Chondrocyte (in vitro differentiated cells): ENCODE measurements at regions not wholly inside any gene's neighbourhood (a gene's known extent, or its start where the extent isn't known, plus 50 kb on each side); places are given as distances from the start of the nearest gene placed in this dataset.

Experiments
- DNase-seq: peaks from one replicate; pipeline ENCODE4 v3.0.0; 2021; ENCODE audit warnings: mixed read lengths, low spot score
- H3K27ac Mint-ChIP-seq: one replicate; pipeline ENCODE4 v1.8.0; 2021; ENCODE audit warnings: mild to moderate bottlenecking, moderate library complexity, mixed read lengths; ENCODE audit not compliant: unreplicated experiment
- H3K27me3 Mint-ChIP-seq: 2 replicates; pipeline ENCODE4 v1.8.0; 2021; ENCODE audit warnings: low read depth, mixed read lengths
- H3K36me3 Mint-ChIP-seq: 2 replicates; pipeline ENCODE4 v1.8.0; 2021; ENCODE audit warnings: low read depth, mixed read lengths
- H3K4me1 Mint-ChIP-seq: 2 replicates; pipeline ENCODE4 v1.8.0; 2021; ENCODE audit warnings: low read depth, mild to moderate bottlenecking, mixed read lengths
- H3K4me3 Mint-ChIP-seq: one replicate; pipeline ENCODE4 v1.8.0; 2021; ENCODE audit warnings: mild to moderate bottlenecking, moderate library complexity, mixed read lengths; ENCODE audit not compliant: unreplicated experiment
- H3K9me3 Mint-ChIP-seq: 2 replicates; pipeline ENCODE4 v1.8.0; 2021; ENCODE audit warnings: low read depth, mixed read lengths
- TF ChIP-seq, protein P1 (sequence below): fragments of 200-600 bp; sonication (generic); IDR thresholded peaks from 2 replicates; pipeline ENCODE4 v1.5.0; 2021; ENCODE audit warnings: antibody characterized with exemption, mild to moderate bottlenecking, moderate library complexity

DNA sequence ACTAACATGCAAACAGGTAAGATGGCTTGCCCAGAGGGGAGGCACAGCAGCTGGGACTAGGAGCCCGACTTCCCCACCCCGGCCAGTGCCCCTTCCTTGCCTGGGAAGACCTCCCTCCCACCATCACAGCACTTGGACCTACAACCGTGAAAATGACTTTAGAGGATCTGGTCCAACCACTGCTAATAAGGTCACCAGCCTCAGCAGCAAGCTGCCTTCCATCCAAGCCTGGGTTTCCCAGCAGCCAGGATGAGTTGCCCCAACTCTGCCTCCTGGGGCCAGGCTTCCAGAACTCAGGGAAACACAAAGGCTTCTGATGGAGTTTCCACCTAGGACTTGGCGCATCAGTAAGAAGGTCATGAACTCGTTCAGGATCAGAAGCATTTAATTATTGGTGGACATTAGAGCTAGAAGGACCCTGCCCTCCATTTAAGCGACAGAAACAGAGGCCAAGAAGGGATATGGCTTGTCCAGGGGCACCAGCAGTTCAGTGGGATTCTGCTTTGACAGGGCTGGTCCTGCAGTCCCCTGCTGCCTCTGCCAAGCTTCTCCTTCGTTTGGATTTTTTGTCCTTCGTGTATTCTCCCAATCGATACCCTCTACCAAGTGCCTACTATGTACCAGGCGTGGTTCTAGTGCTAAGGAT is 403.0 kb upstream of the ID2 start:
- Mint-ChIP-seq H3K4me1 (no peaks in the 10 kb centered on the region), H3K4me3 (no peak overlapping the region), H3K36me3 (no peaks in the 10 kb centered on the region), H3K27me3 (peaks cover 21% of the 10 kb centered on the region), H3K9me3 (peaks cover 1% of the 10 kb centered on the region), H3K27ac (no peak overlapping the region)
- no peak for DNase-seq
- TF ChIP-seq, protein P1, sequence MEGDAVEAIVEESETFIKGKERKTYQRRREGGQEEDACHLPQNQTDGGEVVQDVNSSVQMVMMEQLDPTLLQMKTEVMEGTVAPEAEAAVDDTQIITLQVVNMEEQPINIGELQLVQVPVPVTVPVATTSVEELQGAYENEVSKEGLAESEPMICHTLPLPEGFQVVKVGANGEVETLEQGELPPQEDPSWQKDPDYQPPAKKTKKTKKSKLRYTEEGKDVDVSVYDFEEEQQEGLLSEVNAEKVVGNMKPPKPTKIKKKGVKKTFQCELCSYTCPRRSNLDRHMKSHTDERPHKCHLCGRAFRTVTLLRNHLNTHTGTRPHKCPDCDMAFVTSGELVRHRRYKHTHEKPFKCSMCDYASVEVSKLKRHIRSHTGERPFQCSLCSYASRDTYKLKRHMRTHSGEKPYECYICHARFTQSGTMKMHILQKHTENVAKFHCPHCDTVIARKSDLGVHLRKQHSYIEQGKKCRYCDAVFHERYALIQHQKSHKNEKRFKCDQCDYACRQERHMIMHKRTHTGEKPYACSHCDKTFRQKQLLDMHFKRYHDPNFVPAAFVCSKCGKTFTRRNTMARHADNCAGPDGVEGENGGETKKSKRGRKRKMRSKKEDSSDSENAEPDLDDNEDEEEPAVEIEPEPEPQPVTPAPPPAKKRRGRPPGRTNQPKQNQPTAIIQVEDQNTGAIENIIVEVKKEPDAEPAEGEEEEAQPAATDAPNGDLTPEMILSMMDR = no peak

DNA sequence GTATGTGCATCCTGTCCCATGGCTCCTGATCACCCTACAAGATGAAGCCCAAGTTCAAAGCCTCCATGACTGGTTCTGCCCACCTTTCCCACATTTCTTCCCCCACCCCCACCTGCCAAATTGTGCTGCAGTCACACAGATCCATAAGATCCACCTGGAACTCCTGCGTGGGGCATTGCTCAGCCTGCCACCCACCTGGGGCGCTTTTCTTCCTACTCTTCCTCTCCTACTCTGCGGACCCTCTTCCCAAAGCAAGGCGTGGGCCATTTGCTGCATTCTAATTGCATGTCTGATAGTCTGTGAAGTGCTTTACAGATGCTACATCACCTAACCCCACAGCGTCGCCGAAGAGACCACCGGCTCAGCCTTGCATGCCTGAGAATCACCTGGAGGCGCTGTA is 402.4 kb upstream of the ID2 start:
- TF ChIP-seq, protein P1 = no peak
- DNase-seq = no peak
- Mint-ChIP-seq H3K4me1 (no peaks in the 10 kb centered on the region), H3K9me3 (no peaks in the 10 kb centered on the region), H3K4me3 (no peak overlapping the region), H3K27ac (no peak overlapping the region), H3K27me3 (peaks cover 17% of the 10 kb centered on the region), H3K36me3 (no peaks in the 10 kb centered on the region)

DNA sequence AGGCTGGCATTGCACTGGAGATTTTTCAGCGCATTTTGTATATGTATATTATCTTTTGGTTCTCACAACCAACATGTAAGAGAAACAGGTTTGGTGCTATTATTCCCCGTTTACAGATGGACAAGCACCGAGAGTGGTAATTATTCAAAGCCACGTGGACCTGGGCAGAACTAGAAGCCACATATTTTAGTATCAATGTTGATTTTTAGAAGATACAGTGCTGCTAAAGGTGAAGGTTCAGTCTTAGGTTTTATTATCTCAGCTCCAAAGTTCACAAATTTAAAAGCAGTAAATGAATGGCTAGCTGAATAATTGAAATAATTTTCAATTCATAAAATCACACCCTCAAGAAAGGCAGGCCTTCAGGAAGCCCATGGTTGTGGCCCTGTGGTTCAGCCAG is 400.6 kb upstream of the ID2 start:
- H3K4me1 Mint-ChIP-seq = no peaks in the 10 kb centered on the region
- no peak overlapping the region for H3K27ac Mint-ChIP-seq
- TF ChIP-seq, protein P1 = no peak
- DNase-seq = no peak
- no peak overlapping the region for H3K4me3 Mint-ChIP-seq
- H3K9me3 Mint-ChIP-seq = no peaks in the 10 kb centered on the region
- no peaks in the 10 kb centered on the region for H3K36me3 Mint-ChIP-seq
- H3K27me3 Mint-ChIP-seq = peaks cover 17% of the 10 kb centered on the region

DNA sequence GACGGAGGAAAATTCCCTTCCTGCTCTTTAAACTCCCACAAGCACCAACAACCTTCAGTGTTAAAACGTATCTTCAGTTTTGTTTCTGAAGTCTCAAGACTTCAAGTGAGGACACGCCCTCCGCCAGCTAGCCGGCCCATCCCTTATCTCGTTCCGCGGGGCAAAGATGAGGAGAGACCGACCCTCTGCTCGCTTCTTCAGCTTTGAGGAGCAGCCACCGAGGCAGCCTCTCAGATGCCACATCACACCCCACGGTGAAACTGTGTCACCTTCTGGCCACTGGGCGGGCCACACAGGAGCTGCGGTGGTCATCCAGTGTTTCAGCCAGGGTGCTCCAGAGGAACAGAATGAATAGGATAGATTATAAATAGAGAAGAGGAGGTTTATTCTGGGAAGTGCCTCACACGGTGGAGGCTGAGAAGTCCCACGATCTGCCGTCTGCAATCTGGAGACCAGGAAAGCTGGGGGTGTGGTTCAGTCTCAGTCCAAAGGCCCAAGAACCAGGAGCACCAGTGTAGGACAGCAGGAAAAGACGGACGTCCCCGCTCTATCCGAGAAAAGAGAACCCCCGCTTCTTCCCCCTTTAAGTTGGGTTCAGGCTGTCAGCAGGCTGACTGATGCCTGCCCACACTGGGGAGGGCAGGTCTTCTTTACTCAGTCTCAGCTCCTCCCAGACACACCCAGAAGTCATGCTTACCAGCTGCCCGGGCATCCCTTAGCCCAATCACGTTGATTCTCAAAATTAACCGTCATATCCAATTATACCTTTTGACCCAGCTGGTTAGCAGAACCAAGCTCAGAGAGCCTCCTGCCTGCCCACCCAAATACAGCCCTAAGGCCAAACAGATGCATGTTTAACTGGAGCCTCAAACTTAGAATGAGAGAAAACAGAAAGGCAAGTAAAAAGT is 399.7 kb upstream of the ID2 start:
- TF ChIP-seq, protein P1 = no peak
- H3K4me3 Mint-ChIP-seq = no peak overlapping the region
- no peaks in the 10 kb centered on the region for H3K4me1 Mint-ChIP-seq
- H3K27ac Mint-ChIP-seq = no peak overlapping the region
- H3K27me3 Mint-ChIP-seq = peaks cover 16% of the 10 kb centered on the region
- DNase-seq = no peak
- no peaks in the 10 kb centered on the region for H3K9me3 Mint-ChIP-seq
- H3K36me3 Mint-ChIP-seq = no peaks in the 10 kb centered on the region

DNA sequence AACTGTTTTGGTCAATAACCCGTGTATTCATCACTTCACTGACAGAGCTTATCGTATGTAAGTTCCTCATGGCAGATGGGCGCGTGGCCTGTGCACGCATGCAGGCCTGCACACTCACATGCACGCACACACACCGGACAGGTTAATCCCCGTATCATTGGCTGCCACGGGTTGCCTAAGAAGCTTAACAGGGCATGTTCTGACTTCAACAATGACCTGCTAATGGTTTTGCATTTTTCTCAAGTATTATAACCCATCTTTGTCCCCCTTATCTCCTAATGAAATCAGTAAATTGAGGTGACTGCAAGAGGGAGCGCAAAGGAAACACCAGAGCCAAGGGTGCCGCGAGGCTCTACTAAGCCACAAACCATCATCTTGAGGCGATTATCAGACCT is 399.0 kb upstream of the ID2 start:
- no peak overlapping the region for H3K4me3 Mint-ChIP-seq
- no peaks in the 10 kb centered on the region for H3K4me1 Mint-ChIP-seq
- H3K9me3 Mint-ChIP-seq = no peaks in the 10 kb centered on the region
- peaks cover 13% of the 10 kb centered on the region for H3K27me3 Mint-ChIP-seq
- H3K27ac Mint-ChIP-seq = no peak overlapping the region
- H3K36me3 Mint-ChIP-seq = no peaks in the 10 kb centered on the region
- TF ChIP-seq, protein P1 = no peak
- DNase-seq = no peak
